ENCODE measurements at regions not wholly inside any gene's neighbourhood (a gene's known extent, or its start where the extent isn't known, plus 50 kb on each side); places are given as distances from the start of the nearest gene placed in this dataset.

DNA sequence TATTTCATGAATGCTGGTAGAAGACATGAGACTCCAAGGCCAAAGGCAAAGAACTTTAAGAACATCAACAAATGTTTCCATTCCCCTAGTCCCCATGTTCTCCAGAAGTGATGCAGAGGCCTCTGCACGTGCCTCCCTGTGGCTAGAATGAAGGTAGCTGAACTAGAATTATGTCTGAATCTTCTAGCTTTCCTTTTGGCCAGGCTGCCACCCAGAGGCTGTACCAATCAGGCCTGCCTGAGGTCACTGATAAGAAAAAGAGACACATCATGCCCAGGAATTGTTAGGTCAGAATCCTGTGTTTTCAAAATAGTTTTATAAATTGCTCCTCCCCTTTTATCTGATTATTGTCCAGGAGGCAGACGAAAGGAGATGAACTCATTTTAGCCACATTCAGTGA, 188.0 kb upstream of the SLC16A7 start:
- DNase-seq (ENCODE audit: insufficient read length, low spot score) = no peak
- FAIRE-seq = no peak
- TF ChIP-seq, protein P1, sequence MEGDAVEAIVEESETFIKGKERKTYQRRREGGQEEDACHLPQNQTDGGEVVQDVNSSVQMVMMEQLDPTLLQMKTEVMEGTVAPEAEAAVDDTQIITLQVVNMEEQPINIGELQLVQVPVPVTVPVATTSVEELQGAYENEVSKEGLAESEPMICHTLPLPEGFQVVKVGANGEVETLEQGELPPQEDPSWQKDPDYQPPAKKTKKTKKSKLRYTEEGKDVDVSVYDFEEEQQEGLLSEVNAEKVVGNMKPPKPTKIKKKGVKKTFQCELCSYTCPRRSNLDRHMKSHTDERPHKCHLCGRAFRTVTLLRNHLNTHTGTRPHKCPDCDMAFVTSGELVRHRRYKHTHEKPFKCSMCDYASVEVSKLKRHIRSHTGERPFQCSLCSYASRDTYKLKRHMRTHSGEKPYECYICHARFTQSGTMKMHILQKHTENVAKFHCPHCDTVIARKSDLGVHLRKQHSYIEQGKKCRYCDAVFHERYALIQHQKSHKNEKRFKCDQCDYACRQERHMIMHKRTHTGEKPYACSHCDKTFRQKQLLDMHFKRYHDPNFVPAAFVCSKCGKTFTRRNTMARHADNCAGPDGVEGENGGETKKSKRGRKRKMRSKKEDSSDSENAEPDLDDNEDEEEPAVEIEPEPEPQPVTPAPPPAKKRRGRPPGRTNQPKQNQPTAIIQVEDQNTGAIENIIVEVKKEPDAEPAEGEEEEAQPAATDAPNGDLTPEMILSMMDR (IDR thresholded peaks at IDR 0.05; ENCODE audit: insufficient read depth, missing control alignments) = no peak

DNA sequence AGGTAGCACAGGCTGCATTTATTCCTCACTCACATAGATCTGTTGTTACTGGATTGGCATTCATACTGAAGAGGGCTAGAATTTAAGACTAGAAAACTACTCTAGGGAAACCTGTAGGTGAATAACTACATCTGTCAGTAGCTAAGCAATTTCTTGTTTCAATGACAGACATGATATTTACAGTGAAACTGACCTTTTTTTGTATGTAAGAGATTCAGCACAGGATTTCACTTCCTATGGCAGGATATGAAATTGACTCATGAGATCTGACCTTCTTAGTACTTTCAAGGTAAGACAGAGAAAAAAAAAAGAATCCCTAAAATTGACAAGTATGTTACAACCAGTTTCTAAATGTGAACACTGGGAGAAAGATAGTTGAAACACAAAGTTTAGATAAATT, 189.8 kb upstream of the SLC16A7 start:
- TF ChIP-seq, protein P1 (IDR thresholded peaks at IDR 0.05; ENCODE audit: insufficient read depth, missing control alignments) = no peak
- DNase-seq (ENCODE audit: insufficient read length, low spot score) (no peak), FAIRE-seq (no peak)

DNA sequence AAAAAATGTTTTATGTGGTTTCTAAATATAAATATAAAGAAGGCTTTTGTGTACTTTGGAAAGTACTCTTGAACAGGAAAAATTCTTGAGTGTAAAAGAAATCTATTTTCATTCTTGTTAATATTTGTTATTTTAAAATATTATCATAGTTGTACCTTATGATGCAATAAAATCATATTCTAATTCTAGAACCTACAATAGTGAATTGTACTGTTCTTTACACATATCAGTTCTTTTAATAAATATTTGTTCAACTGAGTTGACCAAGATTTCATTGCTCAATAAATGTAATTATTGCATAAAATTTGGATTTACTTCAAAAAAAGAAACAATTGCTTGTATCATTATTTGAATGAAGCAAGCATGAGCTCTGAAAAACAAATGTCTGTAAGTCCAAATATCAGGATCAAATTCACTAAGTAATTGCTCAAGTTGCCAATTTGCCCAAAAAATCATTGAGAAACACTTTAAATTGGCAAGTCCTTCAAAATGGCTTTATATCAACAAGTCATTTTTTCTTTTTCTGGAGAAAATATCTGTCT, 191.6 kb upstream of the SLC16A7 start:
- FAIRE-seq (no peak), DNase-seq (ENCODE audit: insufficient read length, low spot score) (no peak)
- TF ChIP-seq, protein P1 (IDR thresholded peaks at IDR 0.05; ENCODE audit: insufficient read depth, missing control alignments) = no peak

DNA sequence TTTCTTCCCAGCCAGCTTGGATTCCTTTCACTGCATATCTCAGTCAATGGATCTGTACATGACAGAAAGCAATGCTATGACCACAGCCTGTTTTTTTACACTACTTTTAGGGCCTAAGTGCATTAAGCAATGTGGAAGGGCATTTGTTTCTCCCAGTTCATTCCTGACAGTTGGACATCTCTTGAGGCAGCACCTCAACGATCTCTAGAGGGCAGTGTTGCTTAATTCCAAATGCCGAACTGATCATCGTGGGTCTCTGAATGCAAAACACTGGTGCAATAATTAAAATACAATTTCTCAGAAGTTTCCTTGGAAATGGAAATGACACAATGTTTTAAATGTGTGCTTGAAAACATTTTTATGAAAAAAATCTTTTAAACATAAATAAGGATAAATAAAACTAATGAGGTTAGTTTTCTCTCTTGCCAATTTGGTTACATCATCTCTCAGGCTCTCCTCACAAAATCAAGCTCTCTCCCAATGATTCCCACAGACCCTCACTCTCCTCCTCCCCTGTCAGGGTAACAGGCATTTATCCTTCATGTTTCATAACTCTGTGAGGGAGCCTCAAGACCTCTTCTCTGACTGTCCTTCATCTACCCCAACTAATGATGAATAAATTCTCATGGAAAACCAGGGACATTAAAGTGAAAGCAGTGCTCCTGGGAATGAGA, 192.4 kb upstream of the SLC16A7 start:
- TF ChIP-seq, protein P1 (IDR thresholded peaks at IDR 0.05; ENCODE audit: insufficient read depth, missing control alignments) = peak; percentile 83
- FAIRE-seq (peak; percentile 92), DNase-seq (ENCODE audit: insufficient read length, low spot score) (no peak)

DNA sequence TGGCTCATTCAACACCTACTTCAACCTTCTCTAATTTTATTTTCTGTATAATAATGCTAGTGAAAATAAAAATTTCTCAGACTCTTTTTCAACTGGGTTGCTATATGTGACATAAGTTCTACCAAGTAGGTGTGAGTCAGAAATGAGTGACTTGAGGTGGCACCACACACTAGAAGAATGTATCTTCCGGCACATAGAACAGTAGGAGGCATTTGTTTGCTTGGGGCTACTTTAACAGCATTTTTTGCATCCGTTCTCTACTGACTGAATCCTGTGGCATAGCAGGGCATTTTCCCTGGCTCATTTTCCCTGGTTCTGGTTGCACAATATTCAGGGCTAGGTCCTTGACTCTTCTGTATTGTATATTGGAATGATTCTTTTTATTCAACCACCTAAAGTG, 194.0 kb upstream of the SLC16A7 start:
- TF ChIP-seq, protein P1 (IDR thresholded peaks at IDR 0.05; ENCODE audit: insufficient read depth, missing control alignments) = no peak
- FAIRE-seq = no peak
- no peak for DNase-seq (ENCODE audit: insufficient read length, low spot score)

DNA sequence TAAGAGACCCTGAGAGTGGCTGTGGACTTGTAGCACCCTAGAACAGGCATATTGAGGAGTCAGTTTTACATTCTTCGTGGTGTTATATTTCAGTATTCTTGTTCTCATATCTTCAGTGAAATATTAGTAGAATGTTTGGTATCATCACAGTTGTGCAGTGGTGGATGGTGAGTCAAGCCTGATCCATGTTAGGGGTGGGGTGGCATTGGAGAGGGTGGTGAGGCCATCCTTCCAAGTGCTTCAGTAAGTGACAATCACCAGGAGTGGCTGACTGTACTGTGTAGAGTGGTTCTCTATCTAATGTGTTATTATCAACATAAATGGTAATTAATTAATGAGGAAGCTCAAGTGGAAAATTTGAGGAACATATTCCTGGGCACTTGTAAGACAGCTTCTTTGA, 197.7 kb upstream of the SLC16A7 start:
- TF ChIP-seq, protein P1 (IDR thresholded peaks at IDR 0.05; ENCODE audit: insufficient read depth, missing control alignments) = no peak
- FAIRE-seq (no peak), DNase-seq (ENCODE audit: insufficient read length, low spot score) (no peak)

DNA sequence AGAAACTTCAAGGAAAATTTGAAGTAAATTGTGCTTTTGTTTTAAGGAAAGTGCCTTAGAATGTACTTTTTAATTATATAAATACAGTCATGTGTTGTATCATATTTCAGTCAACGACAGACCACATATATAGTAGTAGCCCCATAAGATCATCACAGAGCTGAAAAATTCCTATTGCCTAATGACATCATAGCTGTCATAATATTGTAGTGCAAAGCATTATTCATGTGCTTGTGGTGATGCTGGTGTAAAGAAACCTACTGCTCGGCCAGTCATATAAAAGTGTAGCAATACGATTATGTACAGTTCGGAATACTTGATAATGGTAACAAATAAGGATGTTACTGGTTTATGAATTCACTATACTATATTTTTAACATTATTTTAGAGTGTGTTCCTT, 198.9 kb upstream of the SLC16A7 start:
- DNase-seq (ENCODE audit: insufficient read length, low spot score) (no peak), FAIRE-seq (no peak)
- TF ChIP-seq, protein P1 (IDR thresholded peaks at IDR 0.05; ENCODE audit: insufficient read depth, missing control alignments) = no peak
